Endothelial cell (in vitro differentiated cells): ENCODE measurements at regions not wholly inside any gene's neighbourhood (a gene's known extent, or its start where the extent isn't known, plus 50 kb on each side); places are given as distances from the start of the nearest gene placed in this dataset.

Experiments
- DNase-seq: peaks from one replicate; pipeline ENCODE4 v3.0.0; 2021; ENCODE audit warnings: low spot score
- H3K27ac Mint-ChIP-seq: one replicate; pipeline ENCODE4 v1.8.0; 2021; ENCODE audit warnings: mixed read lengths, inconsistent platforms; ENCODE audit not compliant: unreplicated experiment
- H3K27me3 Mint-ChIP-seq: one replicate; pipeline ENCODE4 v1.8.0; 2021; ENCODE audit warnings: mild to moderate bottlenecking, moderate library complexity, mixed read lengths, inconsistent platforms; ENCODE audit not compliant: unreplicated experiment
- H3K36me3 Mint-ChIP-seq: one replicate; pipeline ENCODE4 v1.8.0; 2021; ENCODE audit warnings: mild to moderate bottlenecking, low read depth, mixed read lengths, inconsistent platforms; ENCODE audit not compliant: unreplicated experiment
- H3K4me1 Mint-ChIP-seq: one replicate; pipeline ENCODE4 v1.8.0; 2021; ENCODE audit warnings: mild to moderate bottlenecking, mixed read lengths, inconsistent platforms; ENCODE audit not compliant: unreplicated experiment
- H3K4me3 Mint-ChIP-seq: one replicate; pipeline ENCODE4 v1.8.0; 2021; ENCODE audit warnings: mild to moderate bottlenecking, mixed read lengths, inconsistent platforms; ENCODE audit not compliant: unreplicated experiment
- H3K9me3 Mint-ChIP-seq: one replicate; pipeline ENCODE4 v1.8.0; 2021; ENCODE audit warnings: mixed read lengths, inconsistent platforms; ENCODE audit not compliant: unreplicated experiment
- TF ChIP-seq, protein P1 (sequence below): fragments of 200-600 bp; sonication (generic); IDR thresholded peaks from one replicate; pipeline ENCODE4 v1.5.0; 2021; ENCODE audit warnings: antibody characterized with exemption; ENCODE audit not compliant: unreplicated experiment

DNA sequence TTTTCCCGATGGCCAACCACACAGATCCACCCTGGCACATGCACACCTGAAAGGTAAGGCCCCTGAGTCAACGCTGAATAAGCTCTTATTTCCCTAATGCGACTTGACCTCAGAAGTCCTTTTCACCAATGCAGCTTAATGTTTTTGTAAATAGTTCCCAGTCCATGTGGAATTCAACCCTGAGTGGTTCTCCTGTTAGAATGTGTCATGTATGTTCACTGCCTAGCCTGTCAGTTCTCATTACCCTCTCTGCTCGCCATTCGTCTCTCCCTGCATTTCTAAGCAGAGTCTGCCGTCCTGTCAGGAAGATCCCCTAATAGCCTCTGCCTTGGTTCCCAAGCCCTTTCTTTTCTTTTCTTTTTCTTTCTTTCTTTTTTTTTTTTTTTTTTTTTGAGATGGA, 392.6 kb upstream of the SHH start:
- no peak overlapping the region for H3K27ac Mint-ChIP-seq
- peaks cover 6% of the 10 kb centered on the region for H3K27me3 Mint-ChIP-seq
- no peak for DNase-seq
- TF ChIP-seq, protein P1, sequence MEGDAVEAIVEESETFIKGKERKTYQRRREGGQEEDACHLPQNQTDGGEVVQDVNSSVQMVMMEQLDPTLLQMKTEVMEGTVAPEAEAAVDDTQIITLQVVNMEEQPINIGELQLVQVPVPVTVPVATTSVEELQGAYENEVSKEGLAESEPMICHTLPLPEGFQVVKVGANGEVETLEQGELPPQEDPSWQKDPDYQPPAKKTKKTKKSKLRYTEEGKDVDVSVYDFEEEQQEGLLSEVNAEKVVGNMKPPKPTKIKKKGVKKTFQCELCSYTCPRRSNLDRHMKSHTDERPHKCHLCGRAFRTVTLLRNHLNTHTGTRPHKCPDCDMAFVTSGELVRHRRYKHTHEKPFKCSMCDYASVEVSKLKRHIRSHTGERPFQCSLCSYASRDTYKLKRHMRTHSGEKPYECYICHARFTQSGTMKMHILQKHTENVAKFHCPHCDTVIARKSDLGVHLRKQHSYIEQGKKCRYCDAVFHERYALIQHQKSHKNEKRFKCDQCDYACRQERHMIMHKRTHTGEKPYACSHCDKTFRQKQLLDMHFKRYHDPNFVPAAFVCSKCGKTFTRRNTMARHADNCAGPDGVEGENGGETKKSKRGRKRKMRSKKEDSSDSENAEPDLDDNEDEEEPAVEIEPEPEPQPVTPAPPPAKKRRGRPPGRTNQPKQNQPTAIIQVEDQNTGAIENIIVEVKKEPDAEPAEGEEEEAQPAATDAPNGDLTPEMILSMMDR = no peak
- H3K9me3 Mint-ChIP-seq = no peaks in the 10 kb centered on the region
- no peaks in the 10 kb centered on the region for H3K4me1 Mint-ChIP-seq
- H3K4me3 Mint-ChIP-seq = peak overlapping the region; percentile 33
- no peaks in the 10 kb centered on the region for H3K36me3 Mint-ChIP-seq

DNA sequence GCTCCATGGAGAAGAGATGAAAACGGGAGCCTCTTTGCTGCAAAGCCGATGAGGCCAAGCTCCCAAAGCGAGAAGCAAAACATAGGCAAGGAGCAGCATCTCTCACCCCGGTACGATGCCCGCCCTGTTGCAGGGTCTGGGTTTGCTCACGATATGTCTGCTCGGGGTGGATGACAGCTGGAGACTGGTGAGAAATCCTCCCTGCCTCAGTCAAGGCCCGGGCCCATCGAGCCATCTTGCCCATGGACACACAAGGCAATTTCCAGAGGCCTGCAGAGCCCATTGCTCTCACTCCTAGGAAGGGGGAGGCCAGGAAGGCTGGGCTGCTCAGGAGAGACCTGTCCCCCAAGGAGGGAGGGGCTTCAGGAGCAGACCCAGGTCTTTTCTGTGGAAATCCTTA, 391.7 kb upstream of the SHH start:
- no peak for DNase-seq
- H3K27me3 Mint-ChIP-seq = peaks cover 5% of the 10 kb centered on the region
- no peaks in the 10 kb centered on the region for H3K36me3 Mint-ChIP-seq
- no peaks in the 10 kb centered on the region for H3K4me1 Mint-ChIP-seq
- H3K27ac Mint-ChIP-seq = no peak overlapping the region
- TF ChIP-seq, protein P1 = no peak
- H3K9me3 Mint-ChIP-seq = no peaks in the 10 kb centered on the region
- H3K4me3 Mint-ChIP-seq = no peak overlapping the region

DNA sequence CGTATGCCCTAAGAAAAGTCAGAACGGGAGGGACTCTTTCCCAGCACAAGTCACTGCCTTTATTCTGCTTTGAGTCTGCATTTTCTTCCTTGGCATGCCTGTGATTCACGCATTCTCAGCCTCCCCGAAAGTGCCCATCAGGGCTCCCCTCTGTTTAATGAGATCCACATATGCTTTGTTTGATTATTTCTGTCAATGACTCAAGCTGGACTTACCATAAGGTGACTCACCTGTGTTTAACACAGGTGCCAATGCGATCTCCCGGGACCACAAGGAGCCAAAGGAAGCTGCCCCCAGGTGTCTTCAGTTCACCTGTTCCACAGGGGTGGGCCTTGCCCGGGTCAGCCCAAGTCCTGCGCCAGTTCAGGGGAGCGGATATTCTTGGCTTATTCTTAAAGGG, 386.0 kb upstream of the SHH start:
- no peaks in the 10 kb centered on the region for H3K9me3 Mint-ChIP-seq
- H3K4me1 Mint-ChIP-seq = peaks cover 8% of the 10 kb centered on the region
- H3K4me3 Mint-ChIP-seq = no peak overlapping the region

DNA sequence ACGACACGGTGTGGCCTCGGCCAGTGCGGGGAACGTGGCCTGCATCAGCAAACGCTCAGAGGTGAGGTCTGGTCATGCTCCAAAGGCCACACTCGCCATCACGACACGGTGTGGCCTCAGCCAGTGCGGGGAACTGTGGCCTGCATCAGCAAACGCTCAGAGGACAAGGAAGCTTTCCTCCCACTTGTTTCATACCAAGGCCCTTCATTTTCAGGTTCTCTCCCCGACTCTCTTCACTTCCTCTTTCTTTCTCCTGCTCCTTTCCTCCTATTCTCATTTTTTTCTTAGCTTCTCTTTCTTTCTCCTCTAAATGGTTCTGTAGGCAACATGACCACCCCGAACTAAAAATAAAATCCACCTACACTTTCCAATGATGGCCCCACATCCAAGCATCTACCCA, 384.4 kb upstream of the SHH start:
- Mint-ChIP-seq H3K36me3 (no peaks in the 10 kb centered on the region), H3K9me3 (no peaks in the 10 kb centered on the region)

More for the DNA sequence above, 386.0 kb upstream of the SHH start:
- TF ChIP-seq, protein P1 = no peak
- Mint-ChIP-seq H3K36me3 (no peaks in the 10 kb centered on the region), H3K27ac (no peak overlapping the region), H3K27me3 (peaks cover 2% of the 10 kb centered on the region)
- DNase-seq = no peak

DNA sequence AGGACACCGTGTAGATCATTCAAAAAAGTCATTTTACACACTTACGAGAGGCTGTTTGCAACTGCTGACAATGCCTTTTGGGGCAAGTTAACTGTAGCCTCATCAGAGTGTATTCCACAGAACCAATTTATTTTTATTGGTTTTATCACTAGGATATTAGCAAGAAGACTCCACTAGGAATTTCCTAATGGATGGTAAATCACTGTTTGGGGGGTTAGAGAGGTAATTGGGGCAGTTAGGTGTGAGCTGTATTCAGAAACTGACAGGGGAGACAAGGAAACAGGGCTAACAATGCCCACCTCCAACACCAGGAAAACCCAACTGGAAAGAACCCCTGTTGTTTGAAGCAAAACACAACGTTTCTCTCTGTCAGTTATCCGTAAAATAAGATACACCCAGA, 383.0 kb upstream of the SHH start:
- no peak for DNase-seq
- H3K27me3 Mint-ChIP-seq = peaks cover 4% of the 10 kb centered on the region
- H3K4me1 Mint-ChIP-seq = peaks cover 8% of the 10 kb centered on the region
- H3K36me3 Mint-ChIP-seq = no peaks in the 10 kb centered on the region
- TF ChIP-seq, protein P1 = no peak
- no peak overlapping the region for H3K27ac Mint-ChIP-seq
- H3K9me3 Mint-ChIP-seq = no peaks in the 10 kb centered on the region
- H3K4me3 Mint-ChIP-seq = no peak overlapping the region

More for the DNA sequence above, 384.4 kb upstream of the SHH start:
- H3K27me3 Mint-ChIP-seq = peaks cover 4% of the 10 kb centered on the region
- H3K4me3 Mint-ChIP-seq = no peak overlapping the region
- H3K27ac Mint-ChIP-seq = no peak overlapping the region
- peaks cover 8% of the 10 kb centered on the region for H3K4me1 Mint-ChIP-seq
- DNase-seq = no peak
- TF ChIP-seq, protein P1 = no peak
